ENCODE measurements at regions not wholly inside any gene's neighbourhood (a gene's known extent, or its start where the extent isn't known, plus 50 kb on each side); places are given as distances from the start of the nearest gene placed in this dataset.

- no peak for DNase-seq (ENCODE audit: low read depth in 4 of 4, low spot score in 3 of 4)
These were observed 56.8 kb downstream of the IZUMO3 start for GRCh38 chr9:24488896-24489295.

- no peak for DNase-seq (ENCODE audit: low read depth in 4 of 4, low spot score in 3 of 4)
These were observed 57.8 kb downstream of the IZUMO3 start for GRCh38 chr9:24487946-24488345.

GRCh38 chr9:24487250-24487861, 58.3 kb downstream of the IZUMO3 start:
- no peak for DNase-seq (ENCODE audit: low read depth in 4 of 4, low spot score in 3 of 4)

GRCh38 chr9:24479361-24480059, 66.2 kb downstream of the IZUMO3 start:
- DNase-seq (ENCODE audit: low read depth in 4 of 4, low spot score in 3 of 4): peak; percentile 22 to 38 (median 29)

- no peak for DNase-seq (ENCODE audit: low read depth in 4 of 4, low spot score in 3 of 4)
These were observed 81.3 kb downstream of the IZUMO3 start for GRCh38 chr9:24464319-24464951.

- DNase-seq (ENCODE audit: low read depth in 4 of 4, low spot score in 3 of 4): no peak
These were observed 82.7 kb downstream of the IZUMO3 start for GRCh38 chr9:24462951-24463350.

- no peak for DNase-seq (ENCODE audit: low read depth in 4 of 4, low spot score in 3 of 4)
These were observed 84.9 kb downstream of the IZUMO3 start for GRCh38 chr9:24460781-24461180.

GRCh38 chr9:24459953-24460352, 85.7 kb downstream of the IZUMO3 start:
- no peak for DNase-seq (ENCODE audit: low read depth in 4 of 4, low spot score in 3 of 4)

- DNase-seq (ENCODE audit: low read depth in 4 of 4, low spot score in 3 of 4): no peak
These were observed 94.4 kb downstream of the IZUMO3 start for GRCh38 chr9:24451346-24451745.

GRCh38 chr9:24449976-24450375, 95.7 kb downstream of the IZUMO3 start:
- no peak for DNase-seq (ENCODE audit: low read depth in 4 of 4, low spot score in 3 of 4)

- DNase-seq (ENCODE audit: low read depth in 4 of 4, low spot score in 3 of 4): no peak
These were observed 106.2 kb downstream of the IZUMO3 start for GRCh38 chr9:24439456-24439855.

- no peak for DNase-seq (ENCODE audit: low read depth in 4 of 4, low spot score in 3 of 4)
These were observed 106.8 kb downstream of the IZUMO3 start for GRCh38 chr9:24438876-24439275.

- no peak for DNase-seq (ENCODE audit: low read depth in 4 of 4, low spot score in 3 of 4)
These were observed 108.9 kb downstream of the IZUMO3 start for GRCh38 chr9:24436761-24437160.

- no peak for DNase-seq (ENCODE audit: low read depth in 4 of 4, low spot score in 3 of 4)
These were observed 111.5 kb downstream of the IZUMO3 start for GRCh38 chr9:24434183-24434582.

- no peak for DNase-seq (ENCODE audit: low read depth in 4 of 4, low spot score in 3 of 4)
These were observed 129.6 kb downstream of the IZUMO3 start for GRCh38 chr9:24416136-24416535.

GRCh38 chr9:24413651-24414050, 132.0 kb downstream of the IZUMO3 start:
- DNase-seq (ENCODE audit: low read depth in 4 of 4, low spot score in 3 of 4): no peak

- DNase-seq (ENCODE audit: low read depth in 4 of 4, low spot score in 3 of 4): no peak
These were observed 147.2 kb downstream of the IZUMO3 start for GRCh38 chr9:24398466-24398865.

- no peak for DNase-seq (ENCODE audit: low read depth in 4 of 4, low spot score in 3 of 4)
These were observed 154.6 kb downstream of the IZUMO3 start for GRCh38 chr9:24391095-24391494.

GRCh38 chr9:24385077-24385476, 160.6 kb downstream of the IZUMO3 start:
- DNase-seq (ENCODE audit: low read depth in 4 of 4, low spot score in 3 of 4): no peak

GRCh38 chr9:24382566-24382965, 163.1 kb downstream of the IZUMO3 start:
- DNase-seq (ENCODE audit: low read depth in 4 of 4, low spot score in 3 of 4): no peak

GRCh38 chr9:24381205-24381604, 164.5 kb downstream of the IZUMO3 start:
- no peak for DNase-seq (ENCODE audit: low read depth in 4 of 4, low spot score in 3 of 4)

- DNase-seq (ENCODE audit: low read depth in 4 of 4, low spot score in 3 of 4): no peak
These were observed 186.7 kb downstream of the IZUMO3 start for GRCh38 chr9:24359046-24359445.

Data from left renal pelvis (tissue), 4 donors.